ENCODE measurements at regions not wholly inside any gene's neighbourhood (a gene's known extent, or its start where the extent isn't known, plus 50 kb on each side); places are given as distances from the start of the nearest gene placed in this dataset.

GRCh38 chr4:42313872-42314271 lies 83.4 kb upstream of the SHISA3 start:
- H3K4me3 ChIP-seq: no peak overlapping the region
- H3K4me1 ChIP-seq (ENCODE audit: control insufficient read depth, insufficient read depth, low read length): no peaks in the 10 kb centered on the region
- CTCF ChIA-PET: no interaction called here
- FAIRE-seq: no peak
- no peak for DNase-seq (ENCODE audit: low read depth, low spot score)
- TF ChIP-seq ZBTB11 (CRISPR knock-in tag; IDR thresholded peaks at IDR 0.05) (no peak), MTA3 (IDR thresholded peaks at IDR 0.05; ENCODE audit: borderline replicate concordance, low read length) (no peak), TBL1XR1 (IDR thresholded peaks at IDR 0.05; ENCODE audit: low read depth, low read length) (no peak), SRF (IDR thresholded peaks at IDR 0.05; ENCODE audit: low read depth in 2 of 2, low read length in 2 of 2) (no peak), EP300 (IDR thresholded peaks at IDR 0.05; ENCODE audit: borderline replicate concordance in 1 of 2, control insufficient read depth in 1 of 2, low read depth in 2 of 2, low read length in 2 of 2) (no peak)
- SMC1A ChIA-PET (ENCODE audit: uncharacterized antibody, unreplicated experiment): no interaction called here
- no peak overlapping the region for H2AFZ ChIP-seq (ENCODE audit: control insufficient read depth, low read depth, low read length)
- in situ Hi-C loops (cut with MboI): no loop called here
- H3K79me2 ChIP-seq (ENCODE audit: control insufficient read depth, insufficient read depth, low read length): no peaks in the 10 kb centered on the region
- 89% methylated on average over 16 of the region's 16 CpGs for WGBS (ENCODE audit: insufficient coverage, insufficient replicate concordance, low lambda C conversion rate, missing lambda C conversion rate)
- no TSS peak for BruUV-seq (replicated peaks)
- no peak overlapping the region for H3K9ac ChIP-seq (ENCODE audit: control insufficient read depth, insufficient read depth, low read length)
- H3K27ac ChIP-seq (ENCODE audit: control insufficient read depth, insufficient read depth): no peak overlapping the region
- H3K27me3 ChIP-seq (replicated peaks in 1 of 2; ENCODE audit: control insufficient read depth in 2 of 2, insufficient read depth in 2 of 2, low read length in 1 of 2): no peaks in the 10 kb centered on the region
- H3K4me2 ChIP-seq (ENCODE audit: control insufficient read depth, insufficient read depth): no peak overlapping the region
- RAD21 ChIA-PET (ENCODE audit: unreplicated experiment): no interaction called here
- H4K20me1 ChIP-seq (ENCODE audit: control insufficient read depth, insufficient read depth): no peaks in the 10 kb centered on the region
- intact Hi-C loops (cut with micrococcal nuclease; ENCODE audit: unreplicated experiment): no loop called here
- POLR2A ChIA-PET: no interaction called here
- ATAC-seq: no peak
- no peaks in the 10 kb centered on the region; the same call in 1 of the 3 replicates for H3K9me3 ChIP-seq (replicated peaks; ENCODE audit: control insufficient read depth, insufficient read depth, low read length)
- H3K36me3 ChIP-seq (ENCODE audit: control insufficient read depth in 2 of 2, insufficient read depth in 2 of 2, low read length in 1 of 2): no peaks in the 10 kb centered on the region
